ENCODE measurements at regions not wholly inside any gene's neighbourhood (a gene's known extent, or its start where the extent isn't known, plus 50 kb on each side); places are given as distances from the start of the nearest gene placed in this dataset.

GRCh38 chr1:96028071-96028470 lies 693.5 kb upstream of the PTBP2 start:
- TF ChIP-seq NCOA2 (IDR thresholded peaks at IDR 0.05; ENCODE audit: partially characterized antibody in 2 of 2) (no peak), RAD21 (CRISPR knock-in tag; conservative IDR thresholded peaks at IDR 0.05 in 1 of 2, IDR thresholded peaks at IDR 0.05 in 1 of 2) (no peak), CTCF (IDR thresholded peaks at IDR 0.05 in 2 of 3, conservative IDR thresholded peaks at IDR 0.05 in 1 of 3; ENCODE audit: insufficient read depth in 2 of 3, low read depth in 1 of 3, low read length in 3 of 3) (no peak), E2F5 (CRISPR knock-in tag; IDR thresholded peaks at IDR 0.05) (no peak), CHD4 (IDR thresholded peaks at IDR 0.05; ENCODE audit: insufficient read depth, insufficient replicate concordance, low read depth, low read length, poor library complexity, severe bottlenecking) (no peak), GABPA (tag; conservative IDR thresholded peaks at IDR 0.05; ENCODE audit: low read depth) (no peak), SIN3A (IDR thresholded peaks at IDR 0.05; ENCODE audit: borderline replicate concordance in 2 of 2, control insufficient read depth in 1 of 2, low read depth in 2 of 2, low read length in 2 of 2) (no peak), MYC (IDR thresholded peaks at IDR 0.05; ENCODE audit: low read depth, low read length) (no peak), MYC (CRISPR knock-in tag; IDR thresholded peaks at IDR 0.05; ENCODE audit: borderline replicate concordance, low read depth) (no peak), MCM5 (IDR thresholded peaks at IDR 0.05; ENCODE audit: low read depth) (no peak), ELK1 (CRISPR knock-in tag; IDR thresholded peaks at IDR 0.05) (no peak), HDAC2 (IDR thresholded peaks at IDR 0.05) (no peak), MAX (CRISPR knock-in tag; IDR thresholded peaks at IDR 0.05) (no peak)
- TF ChIP-seq, protein P1, sequence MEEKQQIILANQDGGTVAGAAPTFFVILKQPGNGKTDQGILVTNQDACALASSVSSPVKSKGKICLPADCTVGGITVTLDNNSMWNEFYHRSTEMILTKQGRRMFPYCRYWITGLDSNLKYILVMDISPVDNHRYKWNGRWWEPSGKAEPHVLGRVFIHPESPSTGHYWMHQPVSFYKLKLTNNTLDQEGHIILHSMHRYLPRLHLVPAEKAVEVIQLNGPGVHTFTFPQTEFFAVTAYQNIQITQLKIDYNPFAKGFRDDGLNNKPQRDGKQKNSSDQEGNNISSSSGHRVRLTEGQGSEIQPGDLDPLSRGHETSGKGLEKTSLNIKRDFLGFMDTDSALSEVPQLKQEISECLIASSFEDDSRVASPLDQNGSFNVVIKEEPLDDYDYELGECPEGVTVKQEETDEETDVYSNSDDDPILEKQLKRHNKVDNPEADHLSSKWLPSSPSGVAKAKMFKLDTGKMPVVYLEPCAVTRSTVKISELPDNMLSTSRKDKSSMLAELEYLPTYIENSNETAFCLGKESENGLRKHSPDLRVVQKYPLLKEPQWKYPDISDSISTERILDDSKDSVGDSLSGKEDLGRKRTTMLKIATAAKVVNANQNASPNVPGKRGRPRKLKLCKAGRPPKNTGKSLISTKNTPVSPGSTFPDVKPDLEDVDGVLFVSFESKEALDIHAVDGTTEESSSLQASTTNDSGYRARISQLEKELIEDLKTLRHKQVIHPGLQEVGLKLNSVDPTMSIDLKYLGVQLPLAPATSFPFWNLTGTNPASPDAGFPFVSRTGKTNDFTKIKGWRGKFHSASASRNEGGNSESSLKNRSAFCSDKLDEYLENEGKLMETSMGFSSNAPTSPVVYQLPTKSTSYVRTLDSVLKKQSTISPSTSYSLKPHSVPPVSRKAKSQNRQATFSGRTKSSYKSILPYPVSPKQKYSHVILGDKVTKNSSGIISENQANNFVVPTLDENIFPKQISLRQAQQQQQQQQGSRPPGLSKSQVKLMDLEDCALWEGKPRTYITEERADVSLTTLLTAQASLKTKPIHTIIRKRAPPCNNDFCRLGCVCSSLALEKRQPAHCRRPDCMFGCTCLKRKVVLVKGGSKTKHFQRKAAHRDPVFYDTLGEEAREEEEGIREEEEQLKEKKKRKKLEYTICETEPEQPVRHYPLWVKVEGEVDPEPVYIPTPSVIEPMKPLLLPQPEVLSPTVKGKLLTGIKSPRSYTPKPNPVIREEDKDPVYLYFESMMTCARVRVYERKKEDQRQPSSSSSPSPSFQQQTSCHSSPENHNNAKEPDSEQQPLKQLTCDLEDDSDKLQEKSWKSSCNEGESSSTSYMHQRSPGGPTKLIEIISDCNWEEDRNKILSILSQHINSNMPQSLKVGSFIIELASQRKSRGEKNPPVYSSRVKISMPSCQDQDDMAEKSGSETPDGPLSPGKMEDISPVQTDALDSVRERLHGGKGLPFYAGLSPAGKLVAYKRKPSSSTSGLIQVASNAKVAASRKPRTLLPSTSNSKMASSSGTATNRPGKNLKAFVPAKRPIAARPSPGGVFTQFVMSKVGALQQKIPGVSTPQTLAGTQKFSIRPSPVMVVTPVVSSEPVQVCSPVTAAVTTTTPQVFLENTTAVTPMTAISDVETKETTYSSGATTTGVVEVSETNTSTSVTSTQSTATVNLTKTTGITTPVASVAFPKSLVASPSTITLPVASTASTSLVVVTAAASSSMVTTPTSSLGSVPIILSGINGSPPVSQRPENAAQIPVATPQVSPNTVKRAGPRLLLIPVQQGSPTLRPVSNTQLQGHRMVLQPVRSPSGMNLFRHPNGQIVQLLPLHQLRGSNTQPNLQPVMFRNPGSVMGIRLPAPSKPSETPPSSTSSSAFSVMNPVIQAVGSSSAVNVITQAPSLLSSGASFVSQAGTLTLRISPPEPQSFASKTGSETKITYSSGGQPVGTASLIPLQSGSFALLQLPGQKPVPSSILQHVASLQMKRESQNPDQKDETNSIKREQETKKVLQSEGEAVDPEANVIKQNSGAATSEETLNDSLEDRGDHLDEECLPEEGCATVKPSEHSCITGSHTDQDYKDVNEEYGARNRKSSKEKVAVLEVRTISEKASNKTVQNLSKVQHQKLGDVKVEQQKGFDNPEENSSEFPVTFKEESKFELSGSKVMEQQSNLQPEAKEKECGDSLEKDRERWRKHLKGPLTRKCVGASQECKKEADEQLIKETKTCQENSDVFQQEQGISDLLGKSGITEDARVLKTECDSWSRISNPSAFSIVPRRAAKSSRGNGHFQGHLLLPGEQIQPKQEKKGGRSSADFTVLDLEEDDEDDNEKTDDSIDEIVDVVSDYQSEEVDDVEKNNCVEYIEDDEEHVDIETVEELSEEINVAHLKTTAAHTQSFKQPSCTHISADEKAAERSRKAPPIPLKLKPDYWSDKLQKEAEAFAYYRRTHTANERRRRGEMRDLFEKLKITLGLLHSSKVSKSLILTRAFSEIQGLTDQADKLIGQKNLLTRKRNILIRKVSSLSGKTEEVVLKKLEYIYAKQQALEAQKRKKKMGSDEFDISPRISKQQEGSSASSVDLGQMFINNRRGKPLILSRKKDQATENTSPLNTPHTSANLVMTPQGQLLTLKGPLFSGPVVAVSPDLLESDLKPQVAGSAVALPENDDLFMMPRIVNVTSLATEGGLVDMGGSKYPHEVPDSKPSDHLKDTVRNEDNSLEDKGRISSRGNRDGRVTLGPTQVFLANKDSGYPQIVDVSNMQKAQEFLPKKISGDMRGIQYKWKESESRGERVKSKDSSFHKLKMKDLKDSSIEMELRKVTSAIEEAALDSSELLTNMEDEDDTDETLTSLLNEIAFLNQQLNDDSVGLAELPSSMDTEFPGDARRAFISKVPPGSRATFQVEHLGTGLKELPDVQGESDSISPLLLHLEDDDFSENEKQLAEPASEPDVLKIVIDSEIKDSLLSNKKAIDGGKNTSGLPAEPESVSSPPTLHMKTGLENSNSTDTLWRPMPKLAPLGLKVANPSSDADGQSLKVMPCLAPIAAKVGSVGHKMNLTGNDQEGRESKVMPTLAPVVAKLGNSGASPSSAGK (IDR thresholded peaks at IDR 0.05) = no peak
- TF ChIP-seq, protein P2, sequence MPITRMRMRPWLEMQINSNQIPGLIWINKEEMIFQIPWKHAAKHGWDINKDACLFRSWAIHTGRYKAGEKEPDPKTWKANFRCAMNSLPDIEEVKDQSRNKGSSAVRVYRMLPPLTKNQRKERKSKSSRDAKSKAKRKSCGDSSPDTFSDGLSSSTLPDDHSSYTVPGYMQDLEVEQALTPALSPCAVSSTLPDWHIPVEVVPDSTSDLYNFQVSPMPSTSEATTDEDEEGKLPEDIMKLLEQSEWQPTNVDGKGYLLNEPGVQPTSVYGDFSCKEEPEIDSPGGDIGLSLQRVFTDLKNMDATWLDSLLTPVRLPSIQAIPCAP (CRISPR knock-in tag; IDR thresholded peaks at IDR 0.05; ENCODE audit: borderline replicate concordance) = no peak
